ENCODE measurements at regions not wholly inside any gene's neighbourhood (a gene's known extent, or its start where the extent isn't known, plus 50 kb on each side); places are given as distances from the start of the nearest gene placed in this dataset.

GRCh38 chr2:8370258-8370802 is 311.5 kb upstream of the ID2 start:
- TF ChIP-seq SUZ12 (IDR thresholded peaks at IDR 0.05; ENCODE audit: extremely low read depth, insufficient read depth, insufficient read length) (no peak), YY1 (IDR thresholded peaks at IDR 0.05; ENCODE audit: insufficient read depth, insufficient read length) (no peak), ZNF274 (IDR thresholded peaks at IDR 0.05; ENCODE audit: low read depth, low read length) (no peak)

Data from NT2/D1 (cell line).